ENCODE measurements at regions not wholly inside any gene's neighbourhood (a gene's known extent, or its start where the extent isn't known, plus 50 kb on each side); places are given as distances from the start of the nearest gene placed in this dataset.

DNA sequence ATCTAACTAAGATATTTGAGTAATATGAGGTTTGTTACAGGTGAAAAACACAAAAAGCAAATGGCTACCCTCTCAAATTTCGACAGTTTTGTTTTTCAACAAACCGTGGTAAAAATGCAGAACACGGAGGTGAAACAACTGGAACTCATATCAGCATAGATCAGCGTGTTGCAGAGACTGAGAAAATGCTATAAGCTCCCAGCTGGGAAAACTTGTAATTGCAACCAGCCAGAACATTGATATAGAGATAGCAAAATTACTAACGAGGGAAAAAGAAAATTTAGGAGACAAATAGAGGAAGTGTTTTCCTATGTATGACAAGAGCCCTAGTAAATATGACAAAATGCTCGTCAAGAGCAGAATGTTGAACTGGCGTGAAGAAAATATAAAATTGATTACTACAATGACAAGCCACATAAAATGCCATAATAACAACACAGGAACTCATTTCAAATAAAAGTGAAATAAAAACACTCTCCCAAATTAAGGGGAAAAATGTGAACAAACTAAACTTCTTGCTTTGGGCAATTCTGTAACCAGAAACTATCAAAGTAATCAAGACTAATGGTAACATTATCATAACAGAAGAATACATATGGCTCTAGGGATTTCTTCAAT is 1989.8 kb downstream of the EFNA5 start:
- no peak for TF ChIP-seq TCF12 (IDR thresholded peaks at IDR 0.05)
- TF ChIP-seq, protein P1, sequence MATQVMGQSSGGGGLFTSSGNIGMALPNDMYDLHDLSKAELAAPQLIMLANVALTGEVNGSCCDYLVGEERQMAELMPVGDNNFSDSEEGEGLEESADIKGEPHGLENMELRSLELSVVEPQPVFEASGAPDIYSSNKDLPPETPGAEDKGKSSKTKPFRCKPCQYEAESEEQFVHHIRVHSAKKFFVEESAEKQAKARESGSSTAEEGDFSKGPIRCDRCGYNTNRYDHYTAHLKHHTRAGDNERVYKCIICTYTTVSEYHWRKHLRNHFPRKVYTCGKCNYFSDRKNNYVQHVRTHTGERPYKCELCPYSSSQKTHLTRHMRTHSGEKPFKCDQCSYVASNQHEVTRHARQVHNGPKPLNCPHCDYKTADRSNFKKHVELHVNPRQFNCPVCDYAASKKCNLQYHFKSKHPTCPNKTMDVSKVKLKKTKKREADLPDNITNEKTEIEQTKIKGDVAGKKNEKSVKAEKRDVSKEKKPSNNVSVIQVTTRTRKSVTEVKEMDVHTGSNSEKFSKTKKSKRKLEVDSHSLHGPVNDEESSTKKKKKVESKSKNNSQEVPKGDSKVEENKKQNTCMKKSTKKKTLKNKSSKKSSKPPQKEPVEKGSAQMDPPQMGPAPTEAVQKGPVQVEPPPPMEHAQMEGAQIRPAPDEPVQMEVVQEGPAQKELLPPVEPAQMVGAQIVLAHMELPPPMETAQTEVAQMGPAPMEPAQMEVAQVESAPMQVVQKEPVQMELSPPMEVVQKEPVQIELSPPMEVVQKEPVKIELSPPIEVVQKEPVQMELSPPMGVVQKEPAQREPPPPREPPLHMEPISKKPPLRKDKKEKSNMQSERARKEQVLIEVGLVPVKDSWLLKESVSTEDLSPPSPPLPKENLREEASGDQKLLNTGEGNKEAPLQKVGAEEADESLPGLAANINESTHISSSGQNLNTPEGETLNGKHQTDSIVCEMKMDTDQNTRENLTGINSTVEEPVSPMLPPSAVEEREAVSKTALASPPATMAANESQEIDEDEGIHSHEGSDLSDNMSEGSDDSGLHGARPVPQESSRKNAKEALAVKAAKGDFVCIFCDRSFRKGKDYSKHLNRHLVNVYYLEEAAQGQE (IDR thresholded peaks at IDR 0.05; ENCODE audit: low read depth, low read length) = no peak
- no peak for TF ChIP-seq SMC3 (IDR thresholded peaks at IDR 0.05; ENCODE audit: low read depth, low read length)
- TF ChIP-seq, protein P2, sequence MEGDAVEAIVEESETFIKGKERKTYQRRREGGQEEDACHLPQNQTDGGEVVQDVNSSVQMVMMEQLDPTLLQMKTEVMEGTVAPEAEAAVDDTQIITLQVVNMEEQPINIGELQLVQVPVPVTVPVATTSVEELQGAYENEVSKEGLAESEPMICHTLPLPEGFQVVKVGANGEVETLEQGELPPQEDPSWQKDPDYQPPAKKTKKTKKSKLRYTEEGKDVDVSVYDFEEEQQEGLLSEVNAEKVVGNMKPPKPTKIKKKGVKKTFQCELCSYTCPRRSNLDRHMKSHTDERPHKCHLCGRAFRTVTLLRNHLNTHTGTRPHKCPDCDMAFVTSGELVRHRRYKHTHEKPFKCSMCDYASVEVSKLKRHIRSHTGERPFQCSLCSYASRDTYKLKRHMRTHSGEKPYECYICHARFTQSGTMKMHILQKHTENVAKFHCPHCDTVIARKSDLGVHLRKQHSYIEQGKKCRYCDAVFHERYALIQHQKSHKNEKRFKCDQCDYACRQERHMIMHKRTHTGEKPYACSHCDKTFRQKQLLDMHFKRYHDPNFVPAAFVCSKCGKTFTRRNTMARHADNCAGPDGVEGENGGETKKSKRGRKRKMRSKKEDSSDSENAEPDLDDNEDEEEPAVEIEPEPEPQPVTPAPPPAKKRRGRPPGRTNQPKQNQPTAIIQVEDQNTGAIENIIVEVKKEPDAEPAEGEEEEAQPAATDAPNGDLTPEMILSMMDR (IDR thresholded peaks at IDR 0.05) = no peak
- TF ChIP-seq GATA2 (CRISPR knock-in tag; IDR thresholded peaks at IDR 0.05) = peak; percentile 36; the same call in 1 of the 2 replicates
